ENCODE measurements at regions not wholly inside any gene's neighbourhood (a gene's known extent, or its start where the extent isn't known, plus 50 kb on each side); places are given as distances from the start of the nearest gene placed in this dataset.
"Not testable (repeated sequence)": the region's sequence is repeated elsewhere in the genome, so short reads cannot be mapped to it uniquely, and the experiment has no call there.

DNA sequence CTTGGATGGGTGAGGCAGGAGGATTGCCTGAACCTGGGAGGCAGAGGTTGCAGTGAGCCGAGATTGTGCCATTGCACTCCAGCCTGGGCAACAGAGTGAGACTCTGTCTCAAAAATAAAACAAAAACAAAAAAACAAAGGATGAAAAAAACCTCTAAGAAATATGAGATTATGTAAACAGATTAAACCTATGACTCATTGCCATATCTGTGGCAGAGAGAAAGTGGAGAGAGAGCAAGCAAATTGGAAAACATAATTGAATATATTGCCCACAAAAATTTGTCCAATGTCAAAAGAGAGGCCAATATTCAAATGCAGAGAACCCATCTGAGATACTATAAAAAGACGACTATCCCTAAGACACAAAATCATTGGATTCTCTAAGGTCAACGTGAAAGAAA, 1106.0 kb downstream of the OTOL1 start:
- Histone ChIP-seq H3K27me3 (ENCODE audit: control insufficient read depth, insufficient read depth, low read length) (no peaks in the 10 kb centered on the region), H3K4me3 (ENCODE audit: insufficient read depth, low read depth, low read length) (no peak overlapping the region), H3K36me3 (replicated peaks; ENCODE audit: control insufficient read depth, insufficient read depth, low read length) (no peaks in the 10 kb centered on the region)
- no peak for DNase-seq

DNA sequence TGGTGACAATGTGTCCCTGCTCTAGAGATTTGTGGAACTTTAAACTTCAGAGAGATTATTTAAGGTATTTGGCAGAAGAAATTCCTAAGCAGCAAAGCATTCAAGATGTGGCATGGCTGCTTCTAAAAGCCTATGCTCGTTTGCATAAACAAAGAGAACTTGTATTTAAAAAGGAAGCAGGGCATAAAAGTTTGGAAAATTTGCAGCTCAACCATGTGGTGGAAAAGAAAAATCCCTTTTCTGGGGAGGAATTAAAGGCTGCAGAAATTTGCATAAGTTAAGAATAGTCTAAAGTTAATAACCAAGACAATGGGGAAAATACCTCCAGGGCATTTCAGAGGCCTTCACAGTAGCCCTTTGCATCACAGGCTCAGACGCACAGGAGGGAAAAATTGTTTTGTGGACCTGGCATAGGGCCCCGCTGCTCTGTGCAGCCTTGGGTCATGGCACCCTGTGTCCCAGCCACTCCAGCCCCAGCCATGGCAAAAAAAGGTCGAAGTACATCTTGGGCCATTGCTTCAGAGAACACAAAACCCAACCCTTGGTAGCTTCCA, 1109.1 kb downstream of the OTOL1 start:
- no peak for DNase-seq
- H3K4me3 ChIP-seq (ENCODE audit: insufficient read depth, low read depth, low read length) = no peak overlapping the region
- no peaks in the 10 kb centered on the region for H3K36me3 ChIP-seq (replicated peaks; ENCODE audit: control insufficient read depth, insufficient read depth, low read length)
- no peaks in the 10 kb centered on the region for H3K27me3 ChIP-seq (ENCODE audit: control insufficient read depth, insufficient read depth, low read length)

DNA sequence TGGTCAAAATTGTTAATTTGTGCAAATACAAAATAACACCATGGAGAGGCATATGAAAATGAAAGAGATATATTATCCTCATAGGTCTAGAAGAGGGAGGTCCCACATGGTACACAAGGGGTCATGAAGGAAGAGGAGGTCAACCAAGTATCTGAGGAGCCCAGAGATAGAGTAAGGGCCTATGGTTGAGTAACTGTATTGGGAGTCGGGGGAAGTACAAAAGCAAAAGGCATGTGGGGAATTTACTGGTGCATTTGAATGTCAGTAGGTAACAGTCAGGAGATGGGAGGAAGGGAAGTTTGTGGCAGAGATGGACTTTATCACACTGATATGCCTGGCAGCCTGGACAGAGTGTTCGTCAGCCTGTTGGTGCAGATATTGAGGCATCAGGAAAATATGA, 1113.7 kb downstream of the OTOL1 start:
- peak; percentile 51 for DNase-seq
- Histone ChIP-seq H3K36me3 (replicated peaks; ENCODE audit: control insufficient read depth, insufficient read depth, low read length) (no peaks in the 10 kb centered on the region; the same call in 1 of the 2 replicates), H3K4me3 (ENCODE audit: insufficient read depth, low read depth, low read length) (no peak overlapping the region), H3K27me3 (ENCODE audit: control insufficient read depth, insufficient read depth, low read length) (no peaks in the 10 kb centered on the region)

- no peaks in the 10 kb centered on the region for H3K27me3 ChIP-seq (ENCODE audit: control insufficient read depth, insufficient read depth, low read length)
- H3K36me3 ChIP-seq (replicated peaks; ENCODE audit: control insufficient read depth, insufficient read depth, low read length) = no peaks in the 10 kb centered on the region; the same call in 1 of the 2 replicates
- no peak overlapping the region for H3K4me3 ChIP-seq (ENCODE audit: insufficient read depth, low read depth, low read length)
- no peak for DNase-seq
Measured at GRCh38 chr3:162612991-162613390, 1116.4 kb downstream of the OTOL1 start.

DNA sequence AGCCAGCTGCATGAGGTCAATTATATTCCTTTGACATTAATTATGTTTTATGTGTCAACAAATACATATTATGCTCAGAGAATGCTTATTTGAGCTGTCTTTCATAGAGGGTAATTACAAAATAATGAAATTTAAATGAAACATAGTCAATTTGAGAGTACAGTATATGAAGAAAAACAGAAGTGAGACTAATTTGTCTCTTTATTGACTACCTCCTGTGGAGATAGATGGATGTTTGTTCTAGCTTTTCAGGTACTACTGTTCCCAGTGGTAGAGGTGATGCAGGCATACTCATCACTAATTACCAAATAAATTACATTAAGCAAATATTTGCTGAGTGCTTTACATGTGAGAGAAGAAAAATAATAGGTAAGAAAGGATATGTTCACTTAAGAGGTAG, 1129.6 kb downstream of the OTOL1 start:
- H3K4me3 ChIP-seq (ENCODE audit: insufficient read depth, low read depth, low read length) = no peak overlapping the region
- no peak for DNase-seq
- H3K27me3 ChIP-seq (ENCODE audit: control insufficient read depth, insufficient read depth, low read length) = no peaks in the 10 kb centered on the region
- no peaks in the 10 kb centered on the region for H3K36me3 ChIP-seq (replicated peaks; ENCODE audit: control insufficient read depth, insufficient read depth, low read length)

GRCh38 chr3:162628531-162628930, 1131.9 kb downstream of the OTOL1 start:
- no peak overlapping the region for H3K4me3 ChIP-seq (ENCODE audit: insufficient read depth, low read depth, low read length)
- no peaks in the 10 kb centered on the region for H3K27me3 ChIP-seq (ENCODE audit: control insufficient read depth, insufficient read depth, low read length)
- DNase-seq = no peak
- no peaks in the 10 kb centered on the region for H3K36me3 ChIP-seq (replicated peaks; ENCODE audit: control insufficient read depth, insufficient read depth, low read length)

- DNase-seq = no peak
- H3K36me3 ChIP-seq (replicated peaks; ENCODE audit: control insufficient read depth, insufficient read depth, low read length) = no peaks in the 10 kb centered on the region
- H3K4me3 ChIP-seq (ENCODE audit: insufficient read depth, low read depth, low read length) = no peak overlapping the region
- no peaks in the 10 kb centered on the region for H3K27me3 ChIP-seq (ENCODE audit: control insufficient read depth, insufficient read depth, low read length)
Measured at GRCh38 chr3:162629372-162629771, 1132.8 kb downstream of the OTOL1 start.

DNA sequence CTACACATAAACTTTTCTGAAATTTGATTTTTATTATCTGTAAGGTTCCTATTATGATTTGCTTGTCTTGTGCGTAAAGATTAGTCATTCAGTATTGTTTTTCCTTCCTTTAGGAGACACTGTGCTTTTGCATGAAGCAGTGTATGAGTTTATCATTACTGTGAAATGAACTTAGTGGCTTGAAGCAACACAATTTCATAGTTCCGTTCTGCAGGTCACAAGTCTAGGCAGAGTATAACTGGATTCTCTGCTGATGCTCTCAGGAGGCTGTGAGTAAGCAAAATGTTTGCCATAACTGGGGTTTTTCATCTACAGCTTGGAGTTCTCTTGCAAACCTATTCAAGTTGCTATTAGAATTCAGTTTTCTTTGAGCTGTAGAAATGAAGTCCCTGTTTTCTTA, 1136.1 kb downstream of the OTOL1 start:
- no peak overlapping the region for H3K4me3 ChIP-seq (ENCODE audit: insufficient read depth, low read depth, low read length)
- no peak for DNase-seq
- no peaks in the 10 kb centered on the region for H3K36me3 ChIP-seq (replicated peaks; ENCODE audit: control insufficient read depth, insufficient read depth, low read length)
- H3K27me3 ChIP-seq (ENCODE audit: control insufficient read depth, insufficient read depth, low read length) = no peaks in the 10 kb centered on the region

DNA sequence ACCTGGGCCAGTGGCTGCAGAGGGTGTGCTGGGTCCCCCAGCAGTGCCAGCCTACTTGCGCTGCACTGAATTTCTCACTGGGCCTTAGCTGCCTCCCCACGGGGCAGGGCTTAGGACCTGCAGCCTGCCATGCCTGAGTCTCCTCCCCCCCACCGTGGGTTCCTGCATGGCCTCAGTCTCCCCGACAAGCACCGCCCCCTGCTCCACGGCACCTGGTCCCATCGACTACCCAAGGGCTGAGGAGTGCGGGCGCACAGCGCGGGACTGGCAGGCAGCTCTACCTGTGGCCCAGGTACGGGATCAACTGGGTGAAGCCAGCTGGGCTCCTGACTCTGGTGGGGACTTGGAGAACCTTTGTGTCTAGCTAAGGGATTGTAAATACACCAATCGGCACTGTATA, 1143.6 kb downstream of the OTOL1 start:
- not testable (repeated sequence) for H3K36me3 ChIP-seq (replicated peaks; ENCODE audit: control insufficient read depth, insufficient read depth, low read length); H3K27me3 ChIP-seq (ENCODE audit: control insufficient read depth, insufficient read depth, low read length); H3K4me3 ChIP-seq (ENCODE audit: insufficient read depth, low read depth, low read length); DNase-seq

DNA sequence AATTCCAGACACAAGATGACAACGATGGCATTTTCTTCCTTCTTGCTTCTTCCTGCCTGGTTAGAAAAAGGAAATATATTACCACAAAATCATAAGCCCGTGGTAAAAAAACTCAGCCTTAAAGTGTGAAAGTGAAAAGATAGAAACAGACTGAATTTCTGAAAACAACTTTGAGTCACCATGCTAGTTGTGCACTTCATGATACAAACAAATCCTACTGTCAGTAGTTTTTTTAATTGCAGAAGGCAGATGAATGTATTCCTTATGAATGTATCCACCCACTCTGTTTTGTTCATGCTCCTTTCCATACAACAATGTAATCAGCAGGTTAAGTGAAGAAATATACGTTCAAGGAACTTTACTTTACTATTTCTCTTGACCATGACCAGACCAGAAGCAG, 1144.7 kb downstream of the OTOL1 start:
- Histone ChIP-seq H3K36me3 (replicated peaks; ENCODE audit: control insufficient read depth, insufficient read depth, low read length) (no peaks in the 10 kb centered on the region), H3K27me3 (ENCODE audit: control insufficient read depth, insufficient read depth, low read length) (no peaks in the 10 kb centered on the region), H3K4me3 (ENCODE audit: insufficient read depth, low read depth, low read length) (no peak overlapping the region)
- DNase-seq = no peak

- no peak for DNase-seq
- Histone ChIP-seq H3K36me3 (replicated peaks; ENCODE audit: control insufficient read depth, insufficient read depth, low read length) (no peaks in the 10 kb centered on the region), H3K4me3 (ENCODE audit: insufficient read depth, low read depth, low read length) (no peak overlapping the region), H3K27me3 (ENCODE audit: control insufficient read depth, insufficient read depth, low read length) (no peaks in the 10 kb centered on the region)
Measured at GRCh38 chr3:162641907-162642306, 1145.3 kb downstream of the OTOL1 start.

DNA sequence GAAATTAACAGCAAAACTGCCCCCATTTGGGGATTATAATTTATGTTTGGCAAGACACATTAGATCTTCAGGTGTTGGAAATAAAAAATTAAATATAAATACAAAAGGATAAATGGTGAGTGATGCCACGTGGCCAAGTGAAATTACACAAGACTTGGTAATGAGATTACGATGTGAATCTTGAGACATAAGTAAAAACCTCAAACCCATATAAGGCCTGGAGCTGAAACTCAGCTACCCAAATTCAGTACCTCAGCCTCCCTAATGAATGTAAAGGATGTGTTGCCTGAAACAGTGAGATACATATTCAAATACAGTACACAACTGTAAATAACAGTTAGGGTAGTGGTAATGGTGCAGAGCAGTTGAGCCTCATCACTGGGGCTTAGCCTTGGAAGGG, 1146.6 kb downstream of the OTOL1 start:
- H3K27me3 ChIP-seq (ENCODE audit: control insufficient read depth, insufficient read depth, low read length) = no peaks in the 10 kb centered on the region
- H3K36me3 ChIP-seq (replicated peaks; ENCODE audit: control insufficient read depth, insufficient read depth, low read length) = no peaks in the 10 kb centered on the region
- no peak for DNase-seq
- no peak overlapping the region for H3K4me3 ChIP-seq (ENCODE audit: insufficient read depth, low read depth, low read length)

DNA sequence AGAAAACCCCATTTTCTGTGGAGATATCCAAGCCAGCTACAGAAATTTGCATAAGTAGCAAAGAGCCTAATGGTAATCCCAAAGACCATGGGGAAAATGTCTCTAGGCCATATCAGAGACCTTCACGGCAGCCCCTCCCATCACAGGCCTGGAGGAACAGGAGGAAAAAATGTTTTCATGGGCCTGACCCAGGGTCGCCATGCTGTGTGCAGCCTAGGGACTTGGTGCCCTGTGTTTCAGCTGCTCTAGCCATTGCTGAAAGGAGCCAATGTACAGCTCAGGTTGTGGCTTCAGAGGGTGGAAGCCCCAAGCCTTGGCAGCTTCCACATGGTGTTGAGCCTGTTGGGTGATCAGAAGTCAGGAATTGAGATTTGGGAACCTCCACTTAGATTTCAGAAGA, 1150.7 kb downstream of the OTOL1 start:
- no peaks in the 10 kb centered on the region for H3K36me3 ChIP-seq (replicated peaks; ENCODE audit: control insufficient read depth, insufficient read depth, low read length)
- no peaks in the 10 kb centered on the region for H3K27me3 ChIP-seq (ENCODE audit: control insufficient read depth, insufficient read depth, low read length)
- H3K4me3 ChIP-seq (ENCODE audit: insufficient read depth, low read depth, low read length) = no peak overlapping the region
- DNase-seq = no peak

GRCh38 chr3:162658003-162658402, 1161.4 kb downstream of the OTOL1 start:
- Histone ChIP-seq H3K36me3 (replicated peaks; ENCODE audit: control insufficient read depth, insufficient read depth, low read length) (no peaks in the 10 kb centered on the region), H3K27me3 (ENCODE audit: control insufficient read depth, insufficient read depth, low read length) (no peaks in the 10 kb centered on the region), H3K4me3 (ENCODE audit: insufficient read depth, low read depth, low read length) (no peak overlapping the region)
- DNase-seq = no peak

DNA sequence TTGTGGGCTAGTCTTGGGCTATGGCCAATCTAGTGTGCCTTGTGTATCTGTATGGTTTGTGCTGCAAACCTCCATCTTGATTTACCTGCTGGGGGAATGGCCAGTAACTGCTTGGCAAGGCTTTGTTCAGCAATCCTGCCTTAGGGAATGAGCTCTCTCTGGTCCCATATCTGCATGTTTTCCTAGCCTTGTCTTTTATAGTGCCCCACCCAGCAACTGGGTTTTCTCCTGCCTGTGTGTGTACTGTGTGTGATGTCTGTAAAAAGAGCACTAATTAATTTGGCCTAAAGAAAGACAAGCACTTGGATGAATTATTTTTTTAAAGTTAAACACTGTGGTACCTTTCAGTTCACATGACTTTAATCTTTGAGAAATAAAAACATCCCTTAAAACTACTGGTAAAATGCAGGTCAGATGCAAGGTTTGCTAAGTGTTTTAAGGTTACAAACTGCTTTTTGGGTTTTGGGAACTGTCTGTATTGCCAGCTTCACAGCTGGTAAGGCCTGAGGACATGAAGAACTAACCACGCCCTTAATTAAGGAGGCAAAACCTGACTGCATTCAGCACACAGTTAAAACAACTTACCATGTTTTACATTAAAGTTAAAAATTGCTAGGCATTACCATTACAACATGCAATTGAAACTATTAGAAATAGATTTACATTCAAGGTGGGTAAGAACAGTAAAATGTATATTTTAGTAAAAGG, 1169.2 kb downstream of the OTOL1 start:
- Histone ChIP-seq H3K36me3 (replicated peaks; ENCODE audit: control insufficient read depth, insufficient read depth, low read length) (no peaks in the 10 kb centered on the region), H3K4me3 (ENCODE audit: insufficient read depth, low read depth, low read length) (no peak overlapping the region), H3K27me3 (ENCODE audit: control insufficient read depth, insufficient read depth, low read length) (no peaks in the 10 kb centered on the region)
- DNase-seq = no peak

DNA sequence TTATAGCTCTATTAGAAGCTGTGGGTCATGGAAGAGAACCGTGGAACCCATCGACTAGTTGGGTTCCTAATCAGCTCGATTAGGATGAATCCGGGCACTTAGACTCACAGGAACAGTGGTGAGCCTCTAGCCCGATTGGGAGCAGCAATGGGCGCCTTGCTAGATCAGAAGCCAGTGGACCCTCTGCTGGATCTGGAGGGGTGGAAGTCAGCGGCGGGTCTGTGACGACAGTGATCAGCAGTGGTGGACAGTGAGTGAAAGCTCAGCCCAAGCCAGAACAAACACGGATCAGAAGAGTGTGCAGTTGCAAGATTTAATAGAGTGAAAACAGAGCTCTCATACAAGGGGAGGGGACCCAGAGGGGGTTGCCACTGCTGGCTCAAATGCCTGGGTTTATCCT, 1170.2 kb downstream of the OTOL1 start:
- Histone ChIP-seq H3K36me3 (replicated peaks; ENCODE audit: control insufficient read depth, insufficient read depth, low read length) (no peaks in the 10 kb centered on the region), H3K4me3 (ENCODE audit: insufficient read depth, low read depth, low read length) (no peak overlapping the region), H3K27me3 (ENCODE audit: control insufficient read depth, insufficient read depth, low read length) (no peaks in the 10 kb centered on the region)
- DNase-seq = no peak
